ENCODE measurements at regions not wholly inside any gene's neighbourhood (a gene's known extent, or its start where the extent isn't known, plus 50 kb on each side); places are given as distances from the start of the nearest gene placed in this dataset.
"Not testable (repeated sequence)": the region's sequence is repeated elsewhere in the genome, so short reads cannot be mapped to it uniquely, and the experiment has no call there.

- no peak for DNase-seq
Measured at GRCh38 chr10:83678850-83679249, 460.5 kb upstream of the GHITM start.

GRCh38 chr10:83680470-83680891, 458.8 kb upstream of the GHITM start:
- DNase-seq = no peak

DNA sequence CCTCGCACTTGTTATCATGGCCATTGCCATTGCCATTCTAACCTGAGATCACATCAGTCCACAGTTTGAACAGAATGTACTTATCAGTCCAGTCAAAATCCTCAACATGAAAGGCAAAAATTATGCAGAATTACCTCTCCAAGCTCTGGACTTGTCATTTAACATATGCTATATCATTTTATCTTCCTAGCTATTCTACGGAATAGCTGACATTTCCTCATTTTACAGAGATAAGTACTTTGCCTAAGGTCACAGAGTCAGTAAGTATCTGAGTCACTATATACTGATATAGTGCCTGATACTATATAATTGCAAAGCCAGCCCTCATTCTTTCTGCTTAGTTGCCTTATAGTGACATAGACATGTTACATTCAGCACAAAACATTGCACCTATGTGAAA, 456.9 kb upstream of the GHITM start:
- no peak for DNase-seq

GRCh38 chr10:83685458-83685857, 453.9 kb upstream of the GHITM start:
- DNase-seq = no peak

- peak; percentile 82 for DNase-seq
Measured at GRCh38 chr10:83691791-83692596, 447.3 kb upstream of the GHITM start.

DNA sequence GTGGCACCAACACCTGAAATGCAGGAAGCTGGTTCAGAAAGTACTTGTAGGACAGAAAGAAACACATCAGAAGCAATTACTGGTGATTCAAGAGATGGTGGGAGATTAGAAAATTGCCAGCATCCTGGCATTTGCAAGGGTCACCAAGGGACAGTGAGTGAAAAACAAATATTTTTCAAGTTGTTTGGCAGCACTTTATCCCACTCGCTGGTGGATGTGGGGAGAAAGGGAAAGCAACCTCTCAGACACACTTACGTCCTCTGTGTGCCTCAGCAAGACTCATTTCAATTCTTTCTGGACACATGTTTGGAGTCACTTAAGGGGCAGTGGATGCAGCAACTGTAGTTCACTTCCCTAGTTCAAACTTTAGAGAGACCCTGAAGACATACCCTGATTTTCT, 440.4 kb upstream of the GHITM start:
- no peak for DNase-seq

GRCh38 chr10:83701799-83702198, 437.5 kb upstream of the GHITM start:
- no peak for DNase-seq

DNA sequence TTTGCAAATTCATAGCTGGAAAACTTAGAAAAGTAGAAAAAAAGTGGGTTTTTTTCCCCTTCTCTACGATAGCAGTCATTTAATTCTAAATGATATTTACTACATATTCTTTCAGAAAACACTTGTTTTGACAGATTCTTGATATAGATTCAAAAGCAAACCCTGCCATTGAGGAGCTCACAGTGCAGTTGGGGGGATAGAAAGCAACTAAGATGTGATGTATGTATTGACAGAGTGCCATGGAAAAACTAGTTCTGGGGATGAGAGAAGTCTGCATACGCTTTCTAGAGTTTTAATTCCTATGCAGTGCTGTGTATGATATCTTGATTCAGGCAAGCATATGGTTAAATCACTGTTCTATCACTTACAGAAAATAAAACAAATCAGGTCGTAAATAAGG, 436.6 kb upstream of the GHITM start:
- DNase-seq = no peak

- no peak for DNase-seq
Measured at GRCh38 chr10:83706120-83706519, 433.2 kb upstream of the GHITM start.

- DNase-seq = no peak
Measured at GRCh38 chr10:83706952-83707582, 432.2 kb upstream of the GHITM start.

GRCh38 chr10:83713423-83713822, 425.9 kb upstream of the GHITM start:
- DNase-seq = no peak

DNA sequence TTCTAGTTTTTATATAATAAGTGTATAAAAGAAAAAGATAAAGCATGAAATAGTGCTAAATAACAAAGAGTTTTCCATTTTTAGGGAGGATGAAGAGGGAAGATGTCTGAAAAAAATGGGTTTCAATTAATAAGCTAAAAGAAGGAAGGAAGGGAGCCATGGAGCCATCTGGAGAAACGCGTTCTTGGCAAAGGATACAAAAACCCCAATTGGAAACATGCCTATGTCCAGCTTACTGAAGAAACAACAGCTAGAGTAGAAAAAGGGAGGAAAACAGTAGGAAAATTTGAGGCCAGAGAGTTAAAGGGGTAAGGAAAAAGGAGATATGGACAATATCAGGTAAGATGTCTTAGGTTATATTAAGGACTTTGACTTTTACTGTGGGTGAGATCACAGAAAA, 416.2 kb upstream of the GHITM start:
- no peak for DNase-seq

DNA sequence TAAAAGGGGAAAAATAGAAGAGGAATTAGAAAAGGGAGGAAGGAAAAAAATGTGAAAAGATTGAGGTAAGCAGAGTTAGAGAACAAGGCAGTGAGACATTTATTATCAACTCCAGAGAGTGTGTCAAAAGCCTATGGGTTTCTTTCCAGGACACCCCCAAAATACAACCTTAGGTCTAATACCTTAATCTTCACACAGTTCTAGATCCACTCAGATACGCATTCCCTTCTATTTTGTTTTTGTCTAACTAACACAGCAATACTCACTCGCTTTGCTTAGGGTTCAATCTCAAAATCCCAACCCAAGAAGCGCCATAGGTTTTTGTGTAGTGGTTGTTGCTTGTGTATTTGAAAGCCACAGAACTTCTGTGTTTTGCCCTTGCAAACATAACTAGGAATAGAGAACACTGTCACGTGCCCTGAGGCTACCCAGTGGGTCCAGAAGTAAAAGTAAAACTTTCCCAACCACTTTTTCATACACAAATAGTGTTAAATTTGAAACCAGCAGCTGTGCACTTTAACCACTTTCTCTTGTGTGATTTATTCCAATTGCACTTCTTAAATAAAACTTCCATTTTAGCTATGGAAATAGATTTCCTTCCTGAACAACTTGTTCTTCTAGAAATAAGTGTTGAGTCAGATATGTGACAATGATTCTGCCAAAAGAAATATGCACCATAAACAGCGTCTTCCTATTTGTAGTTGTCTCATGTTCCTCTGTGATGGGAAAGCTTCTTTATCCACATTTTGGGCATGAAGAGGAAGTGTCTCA, 414.7 kb upstream of the GHITM start:
- no peak for DNase-seq

DNA sequence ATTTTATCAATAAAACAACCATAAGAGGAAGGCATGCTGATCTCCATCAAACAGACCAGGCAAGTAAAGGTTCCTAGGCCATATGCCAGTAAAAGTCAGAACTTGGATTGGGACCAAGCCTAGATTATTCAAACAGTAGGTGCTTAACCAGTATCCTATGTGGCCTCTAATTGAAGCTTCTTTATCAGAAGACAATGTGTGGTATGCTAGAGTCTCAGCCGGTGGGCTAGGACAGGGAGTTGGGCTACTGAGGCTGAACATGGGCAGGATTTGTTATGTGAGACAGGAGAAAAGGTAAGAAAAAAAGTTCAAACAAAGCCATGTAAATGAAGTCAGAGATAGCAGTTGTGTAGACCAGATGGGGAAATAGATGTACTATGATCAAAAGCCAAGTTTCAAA, 413.7 kb upstream of the GHITM start:
- no peak for DNase-seq

DNA sequence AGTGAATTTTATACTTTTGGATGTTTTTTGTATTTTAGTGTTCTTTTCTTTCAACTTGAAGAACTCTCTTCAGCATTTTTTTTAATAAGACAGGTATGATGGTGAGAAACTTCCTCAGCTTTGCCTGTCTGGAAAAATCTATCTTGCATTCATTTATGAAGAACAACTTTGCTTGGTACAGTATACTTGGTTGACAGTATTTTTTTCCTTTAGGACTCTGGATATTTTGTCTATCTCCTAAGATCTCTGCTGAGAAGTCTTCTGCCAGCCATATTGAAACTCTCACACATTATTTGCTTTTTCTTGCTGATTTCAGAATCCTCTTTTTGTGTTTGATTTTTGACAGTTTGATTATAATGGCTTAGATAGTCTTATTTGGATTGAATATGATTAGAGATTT, 405.0 kb upstream of the GHITM start:
- no peak for DNase-seq

DNA sequence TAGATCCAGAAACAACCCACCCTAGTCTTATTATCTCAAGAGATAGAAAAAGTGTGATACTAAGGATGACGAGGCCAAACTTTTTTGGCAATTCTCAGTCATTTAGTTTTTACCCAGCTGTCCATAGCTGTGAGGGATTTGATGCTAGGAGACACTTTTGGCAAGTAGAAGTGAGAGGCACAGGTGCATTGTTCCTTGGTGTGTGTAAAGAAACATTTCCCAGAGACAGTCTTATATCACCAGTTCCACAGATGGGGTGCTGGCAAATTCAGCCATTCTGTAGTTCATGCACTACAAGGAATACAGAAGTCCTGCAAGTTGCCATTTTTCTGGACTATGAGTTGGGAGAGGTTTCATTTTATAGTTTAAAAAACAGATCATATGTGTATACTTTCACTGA, 403.3 kb upstream of the GHITM start:
- DNase-seq = no peak

- no peak for DNase-seq
Measured at GRCh38 chr10:83750604-83751003, 388.7 kb upstream of the GHITM start.

DNA sequence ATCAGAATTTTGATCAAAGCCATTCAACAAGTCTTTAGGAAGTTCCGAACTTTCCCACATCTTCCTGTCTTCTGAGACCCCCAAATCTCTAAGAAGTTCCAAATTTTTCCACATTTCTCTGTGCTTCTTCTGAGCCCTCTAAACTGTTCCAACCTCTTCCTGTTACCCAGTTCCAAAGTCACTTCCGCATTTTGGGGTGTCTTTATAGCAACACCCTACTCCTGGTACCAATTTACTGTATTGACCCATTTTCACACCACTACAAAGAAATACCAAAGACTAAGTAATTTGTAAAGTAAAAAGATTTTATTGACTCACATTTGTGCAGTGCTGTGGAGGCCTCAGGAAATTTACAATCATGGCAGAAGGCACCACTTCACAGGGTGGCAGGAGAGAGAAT, 385.8 kb upstream of the GHITM start:
- no peak for DNase-seq

DNA sequence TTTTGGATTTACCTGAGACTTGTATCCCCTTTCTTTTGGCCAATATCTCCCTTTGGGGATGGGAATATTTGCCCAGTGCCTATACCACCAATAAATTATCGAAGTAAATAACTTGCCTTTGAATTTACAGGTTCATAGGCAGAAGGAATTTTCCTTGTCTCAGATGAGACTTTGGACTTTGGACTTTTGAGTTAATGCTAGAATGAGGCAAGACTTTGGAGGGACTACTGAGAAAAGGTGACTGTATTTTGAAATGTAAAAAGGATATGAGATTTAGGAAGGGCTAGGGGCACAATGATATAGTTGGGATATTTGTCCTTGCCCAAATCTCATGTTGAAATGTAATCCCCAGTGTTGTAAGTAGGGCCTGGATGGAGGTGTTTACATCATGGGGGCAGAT, 384.5 kb upstream of the GHITM start:
- no peak for DNase-seq

DNA sequence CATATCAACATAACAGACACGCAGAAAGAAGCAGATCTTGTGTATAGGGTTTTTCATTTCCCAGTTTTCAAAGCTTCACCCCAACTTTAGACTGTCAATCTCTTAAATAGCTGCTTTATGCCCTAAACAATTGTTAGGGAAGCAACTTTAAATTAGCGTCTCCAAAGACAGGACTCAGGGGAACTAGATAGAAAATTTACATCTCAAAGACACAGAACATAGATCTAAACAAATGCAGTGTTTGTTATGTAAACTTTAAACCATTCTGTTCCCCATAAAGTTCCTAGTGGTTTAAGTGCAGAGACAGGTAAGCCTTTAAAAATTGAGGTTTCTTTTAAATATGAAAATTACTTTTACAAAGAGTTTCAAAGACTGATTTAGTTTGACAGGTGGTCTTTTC, 379.2 kb upstream of the GHITM start:
- DNase-seq = no peak

GRCh38 chr10:83764666-83765065, 374.6 kb upstream of the GHITM start:
- peak; percentile 58 for DNase-seq

- no peak for DNase-seq
Measured at GRCh38 chr10:83765731-83766130, 373.6 kb upstream of the GHITM start.

- DNase-seq = no peak
Measured at GRCh38 chr10:83769281-83769820, 370.0 kb upstream of the GHITM start.

- DNase-seq = not testable (repeated sequence)
Measured at GRCh38 chr10:83786701-83787100, 352.6 kb upstream of the GHITM start.

All from islet precursor cell (in vitro differentiated cells).